ENCODE measurements at regions not wholly inside any gene's neighbourhood (a gene's known extent, or its start where the extent isn't known, plus 50 kb on each side); places are given as distances from the start of the nearest gene placed in this dataset.
"Not testable (repeated sequence)": the region's sequence is repeated elsewhere in the genome, so short reads cannot be mapped to it uniquely, and the experiment has no call there.

- Histone ChIP-seq H3K9me3 (ENCODE audit: control insufficient read depth in 4 of 4, insufficient read depth in 3 of 4, low read length in 3 of 4) (peaks cover 0 to 7% (median 0%) of the 10 kb centered on the region in 4 donors), H3K27ac (ENCODE audit: low read depth in 1 of 2, low read length in 1 of 2) (no peak overlapping the region), H3K36me3 (ENCODE audit: control insufficient read depth in 4 of 4, insufficient read depth in 4 of 4, low read length in 4 of 4) (no peaks in the 10 kb centered on the region), H3K4me3 (no peak overlapping the region), H3K27me3 (ENCODE audit: control insufficient read depth in 3 of 3, insufficient read depth in 3 of 3, low read length in 2 of 3) (no peaks in the 10 kb centered on the region), H3K4me1 (ENCODE audit: control insufficient read depth in 5 of 5, insufficient read depth in 5 of 5, low read length in 5 of 5) (peaks cover 0 to 4% (median 0%) of the 10 kb centered on the region in 5 donors), H3K9ac (ENCODE audit: insufficient read depth in 1 of 2, low read length in 2 of 2) (no peak overlapping the region)
- TF ChIP-seq, protein P1, sequence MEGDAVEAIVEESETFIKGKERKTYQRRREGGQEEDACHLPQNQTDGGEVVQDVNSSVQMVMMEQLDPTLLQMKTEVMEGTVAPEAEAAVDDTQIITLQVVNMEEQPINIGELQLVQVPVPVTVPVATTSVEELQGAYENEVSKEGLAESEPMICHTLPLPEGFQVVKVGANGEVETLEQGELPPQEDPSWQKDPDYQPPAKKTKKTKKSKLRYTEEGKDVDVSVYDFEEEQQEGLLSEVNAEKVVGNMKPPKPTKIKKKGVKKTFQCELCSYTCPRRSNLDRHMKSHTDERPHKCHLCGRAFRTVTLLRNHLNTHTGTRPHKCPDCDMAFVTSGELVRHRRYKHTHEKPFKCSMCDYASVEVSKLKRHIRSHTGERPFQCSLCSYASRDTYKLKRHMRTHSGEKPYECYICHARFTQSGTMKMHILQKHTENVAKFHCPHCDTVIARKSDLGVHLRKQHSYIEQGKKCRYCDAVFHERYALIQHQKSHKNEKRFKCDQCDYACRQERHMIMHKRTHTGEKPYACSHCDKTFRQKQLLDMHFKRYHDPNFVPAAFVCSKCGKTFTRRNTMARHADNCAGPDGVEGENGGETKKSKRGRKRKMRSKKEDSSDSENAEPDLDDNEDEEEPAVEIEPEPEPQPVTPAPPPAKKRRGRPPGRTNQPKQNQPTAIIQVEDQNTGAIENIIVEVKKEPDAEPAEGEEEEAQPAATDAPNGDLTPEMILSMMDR (IDR thresholded peaks at IDR 0.05; ENCODE audit: control extremely low read depth, extremely low read depth) = no peak
- 79 to 88% methylated on average over 4 of the region's 4 CpGs for WGBS, 2 donors
- ATAC-seq (ENCODE audit: insufficient read depth, low FRiP score) (no peak), DNase-seq (no peak)
Observed at GRCh38 chr9:95691435-95691834, 174.7 kb upstream of the PTCH1 start.

DNA sequence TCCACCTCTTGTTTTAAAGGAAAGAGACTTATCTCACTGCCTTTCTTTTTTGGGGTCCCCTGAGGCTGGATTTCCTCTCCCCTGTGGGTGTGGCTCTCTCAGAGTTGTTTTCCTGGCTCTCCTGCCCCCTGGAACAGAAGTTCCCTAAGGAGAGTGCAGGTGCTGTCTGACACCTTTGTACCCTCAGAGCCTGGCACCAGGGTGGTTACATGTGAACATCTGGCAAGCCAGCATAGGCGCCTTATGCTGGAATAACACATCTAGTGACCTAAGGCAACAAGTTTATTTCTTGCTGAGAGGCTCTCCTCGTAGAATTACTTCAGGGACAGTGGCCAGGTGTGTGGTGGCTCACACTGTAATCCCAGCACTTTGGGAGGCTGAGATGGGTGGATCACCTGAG lies 172.9 kb upstream of the PTCH1 start:
- no peaks in the 10 kb centered on the region for H3K27me3 ChIP-seq (ENCODE audit: control insufficient read depth in 3 of 3, insufficient read depth in 3 of 3, low read length in 2 of 3)
- ATAC-seq (ENCODE audit: insufficient read depth, low FRiP score) (no peak), DNase-seq (no peak)
- 93 to 96% methylated on average over 2 of the region's 2 CpGs for WGBS, 2 donors
- TF ChIP-seq, protein P1 (IDR thresholded peaks at IDR 0.05; ENCODE audit: control extremely low read depth, extremely low read depth) = no peak
- H3K9ac ChIP-seq (ENCODE audit: insufficient read depth in 1 of 2, low read length in 2 of 2) = no peak overlapping the region
- H3K4me1 ChIP-seq (ENCODE audit: control insufficient read depth in 5 of 5, insufficient read depth in 5 of 5, low read length in 5 of 5) = peaks cover 0 to 4% (median 0%) of the 10 kb centered on the region in 5 donors
- peaks cover 0 to 4% (median 0%) of the 10 kb centered on the region in 4 donors for H3K9me3 ChIP-seq (ENCODE audit: control insufficient read depth in 4 of 4, insufficient read depth in 3 of 4, low read length in 3 of 4)
- no peak overlapping the region for H3K4me3 ChIP-seq
- no peaks in the 10 kb centered on the region for H3K36me3 ChIP-seq (ENCODE audit: control insufficient read depth in 4 of 4, insufficient read depth in 4 of 4, low read length in 4 of 4)
- no peak overlapping the region for H3K27ac ChIP-seq (ENCODE audit: low read depth in 1 of 2, low read length in 1 of 2)

GRCh38 chr9:95684516-95684915 lies 167.7 kb upstream of the PTCH1 start:
- no peak for ATAC-seq (ENCODE audit: insufficient read depth, low FRiP score)
- 51 to 61% methylated on average over 2 of the region's 2 CpGs for WGBS, 2 donors
- H3K27me3 ChIP-seq (ENCODE audit: control insufficient read depth in 3 of 3, insufficient read depth in 3 of 3, low read length in 2 of 3) = no peaks in the 10 kb centered on the region
- TF ChIP-seq, protein P1 (IDR thresholded peaks at IDR 0.05; ENCODE audit: control extremely low read depth, extremely low read depth) = no peak
- H3K9ac ChIP-seq (ENCODE audit: insufficient read depth in 1 of 2, low read length in 2 of 2) = no peak overlapping the region
- DNase-seq = no peak
- H3K4me1 ChIP-seq (ENCODE audit: control insufficient read depth in 5 of 5, insufficient read depth in 5 of 5, low read length in 5 of 5) = peaks cover 0 to 4% (median 0%) of the 10 kb centered on the region in 5 donors
- H3K4me3 ChIP-seq = no peak overlapping the region
- no peaks in the 10 kb centered on the region for H3K9me3 ChIP-seq (ENCODE audit: control insufficient read depth in 4 of 4, insufficient read depth in 3 of 4, low read length in 3 of 4)
- H3K36me3 ChIP-seq (ENCODE audit: control insufficient read depth in 4 of 4, insufficient read depth in 4 of 4, low read length in 4 of 4) = no peaks in the 10 kb centered on the region
- no peak overlapping the region for H3K27ac ChIP-seq (ENCODE audit: low read depth in 1 of 2, low read length in 1 of 2)

DNA sequence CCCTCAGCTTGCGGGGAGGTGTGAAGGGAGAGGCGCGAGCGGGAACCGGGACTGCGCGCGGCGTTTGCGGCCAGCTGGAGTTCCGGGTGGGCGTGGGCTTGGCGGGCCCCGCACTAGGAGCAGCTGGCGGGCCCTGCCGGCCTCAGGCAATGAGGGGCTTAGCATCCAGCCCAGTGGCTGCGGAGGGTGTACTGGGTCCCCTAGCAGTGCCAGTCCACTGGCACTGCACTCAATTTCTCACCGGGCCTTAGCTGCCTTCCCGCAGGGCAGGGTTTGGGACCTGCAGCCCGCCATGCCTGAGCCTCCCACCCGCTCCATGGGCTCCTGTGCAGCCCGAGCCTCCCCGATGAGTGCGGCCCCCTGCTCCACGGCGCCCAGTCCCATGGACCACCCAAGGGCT lies 163.5 kb upstream of the PTCH1 start:
- not testable (repeated sequence) for H3K27me3 ChIP-seq (ENCODE audit: control insufficient read depth in 3 of 3, insufficient read depth in 3 of 3, low read length in 2 of 3); H3K4me3 ChIP-seq; H3K27ac ChIP-seq (ENCODE audit: low read depth in 1 of 2, low read length in 1 of 2); H3K4me1 ChIP-seq (ENCODE audit: control insufficient read depth in 5 of 5, insufficient read depth in 5 of 5, low read length in 5 of 5); H3K9me3 ChIP-seq (ENCODE audit: control insufficient read depth in 4 of 4, insufficient read depth in 3 of 4, low read length in 3 of 4); DNase-seq; ATAC-seq (ENCODE audit: insufficient read depth, low FRiP score); H3K36me3 ChIP-seq (ENCODE audit: control insufficient read depth in 4 of 4, insufficient read depth in 4 of 4, low read length in 4 of 4); H3K9ac ChIP-seq (ENCODE audit: insufficient read depth in 1 of 2, low read length in 2 of 2)
- WGBS, 2 donors = 92 to 94% methylated on average over 20 to 26 of the region's 26 CpGs
